GM12891 (cell line): ENCODE measurements at regions not wholly inside any gene's neighbourhood (a gene's known extent, or its start where the extent isn't known, plus 50 kb on each side); places are given as distances from the start of the nearest gene placed in this dataset.

Source experiments
- PAX5 ChIP-seq: IDR thresholded peaks from 2 replicates; pipeline ENCODE4 v1.6.1; 2011; ENCODE audit warnings: low read length, moderate library complexity, mild to moderate bottlenecking; ENCODE audit not compliant: insufficient read depth, severe bottlenecking
- POLR2A ChIP-seq: IDR thresholded peaks from 2 replicates; pipeline ENCODE4 v1.6.1; 2011; ENCODE audit warnings: low read depth, low read length, control low read depth
- POLR2AphosphoS5 ChIP-seq: IDR thresholded peaks from 2 replicates; pipeline ENCODE4 v1.6.1; 2011; ENCODE audit warnings: low read depth, low read length, control low read depth
- SPI1 ChIP-seq: IDR thresholded peaks from 2 replicates; pipeline ENCODE4 v1.6.1; 2011; ENCODE audit warnings: low read depth, low read length, control low read depth
- TAF1 ChIP-seq: IDR thresholded peaks from 2 replicates; pipeline ENCODE4 v1.6.1; 2011; ENCODE audit warnings: low read depth, low read length, control low read depth

DNA sequence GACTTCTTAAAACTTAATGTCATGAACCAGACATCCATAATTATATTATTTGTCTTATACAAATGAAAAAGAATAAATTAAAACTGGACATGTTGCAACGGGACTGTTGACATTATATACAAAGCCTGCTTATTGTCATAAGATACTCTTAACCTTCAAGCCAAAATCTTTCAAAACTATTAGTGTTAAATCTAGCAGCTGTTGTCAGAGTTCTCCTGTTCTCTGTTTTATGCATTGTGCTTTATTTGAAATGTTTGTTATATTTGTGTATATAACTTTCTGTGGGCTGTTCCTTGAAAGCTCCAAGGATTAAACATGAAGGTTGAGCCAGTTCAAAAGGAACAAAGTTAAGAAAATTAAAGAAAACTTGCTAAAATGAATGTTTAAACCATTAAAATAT lies 335.5 kb upstream of the NT5C1B start:
- TF ChIP-seq PAX5, result no peak
- no peak for TF ChIP-seq POLR2A
- no peak for TF ChIP-seq POLR2AphosphoS5
- TF ChIP-seq TAF1, result no peak
- TF ChIP-seq SPI1, result no peak
